Stimulated activated CD4-positive, alpha-beta T cell treated with anti-CD3 and anti-CD28 coated beads, TNF-alpha, amount 100 ng/mL, for 1 hour (primary cell): ENCODE measurements at regions not wholly inside any gene's neighbourhood (a gene's known extent, or its start where the extent isn't known, plus 50 kb on each side); places are given as distances from the start of the nearest gene placed in this dataset.

ENCODE experiments used
- DNase-seq, 3 donors: peaks; one replicate each; pipeline ENCODE4 v3.0.0-alpha.2; 2020; ENCODE audit warnings: low read depth in 3 of 3, low spot score in 1 of 3

DNA sequence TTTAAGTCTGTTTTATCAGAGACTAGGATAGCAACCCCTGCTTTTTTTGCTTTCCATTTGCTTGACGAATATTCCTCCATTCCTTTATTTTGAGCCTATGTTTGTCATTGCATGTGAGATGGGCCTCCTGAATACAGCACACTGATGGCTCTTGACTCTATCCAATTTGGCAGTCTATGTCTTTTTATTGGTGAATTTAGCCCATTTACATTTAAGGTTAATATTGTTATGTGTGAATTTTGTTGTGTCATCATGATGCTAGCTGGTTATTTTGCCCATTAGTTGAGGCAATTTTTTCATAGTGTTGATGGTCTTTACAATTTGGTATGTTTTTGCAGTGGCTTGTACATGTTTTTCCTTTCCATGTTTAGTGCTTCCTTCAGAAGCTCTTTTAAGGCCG, 50.7 kb upstream of the PDE4B start:
- no peak for DNase-seq
